H1 (cell line): ENCODE measurements at regions not wholly inside any gene's neighbourhood (a gene's known extent, or its start where the extent isn't known, plus 50 kb on each side); places are given as distances from the start of the nearest gene placed in this dataset.

Experiments used
- CTCF ChIA-PET: fragments of 300-600 bp; sonication (Branson Sonifier 250); formaldehyde crosslinking; loops from one replicate; lab custom pipeline; 2021; ENCODE audit not compliant: partially characterized antibody; lab: Charles Lee
- POLR2A ChIA-PET: fragments of 300-600 bp; sonication (Branson Sonifier 250); formaldehyde crosslinking; loops from one replicate; lab custom pipeline; 2021; ENCODE audit warnings: inconsistent platforms; ENCODE audit not compliant: partially characterized antibody; lab: Charles Lee
- DNase-seq, 2 experiments: peaks; one replicate each; pipeline versions ENCODE4 v3.0.0 to v3.0.0-alpha.2; 2010 to 2022; ENCODE audit warnings: low spot score in 2 of 2, low read depth in 1 of 2, mixed read lengths in 1 of 2
- FAIRE-seq: peaks from 2 replicates; lab custom pipeline; 2011; peaks lifted over from hg19 to GRCh38; lab: Jason Lieb, UNC
- H2AFZ ChIP-seq: 2 replicates; pipeline ENCODE4 v1.8.1; 2012; ENCODE audit warnings: low read length, inconsistent platforms
- H2AK5ac ChIP-seq: 2 replicates; pipeline ENCODE4 v1.6.1; 2013; ENCODE audit warnings: low read depth, low read length
- H2BK120ac ChIP-seq: replicated peaks from 2 replicates; pipeline ENCODE3; 2013; ENCODE audit warnings: low read depth, low read length, inconsistent platforms
- H2BK12ac ChIP-seq: 2 replicates; pipeline ENCODE4 v1.6.1; 2013; ENCODE audit warnings: low read depth, low read length
- H2BK15ac ChIP-seq: 2 replicates; pipeline ENCODE4 v1.6.1; 2013; ENCODE audit warnings: low read length
- H2BK20ac ChIP-seq: 2 replicates; pipeline ENCODE4 v1.6.1; 2013; ENCODE audit warnings: low read length
- H2BK5ac ChIP-seq: 2 replicates; pipeline ENCODE4 v1.6.1; 2013; ENCODE audit warnings: low read depth, low read length
- H3K14ac ChIP-seq: 2 replicates; pipeline ENCODE4 v1.6.1; 2013; ENCODE audit warnings: inconsistent platforms; ENCODE audit not compliant: insufficient read length
- H3K18ac ChIP-seq: 2 replicates; pipeline ENCODE4 v1.6.1; 2013; ENCODE audit warnings: low read length; ENCODE audit errors: extremely low read depth
- H3K23ac ChIP-seq: 2 replicates; pipeline ENCODE4 v1.6.1; 2013; ENCODE audit warnings: inconsistent platforms; ENCODE audit not compliant: insufficient read length
- H3K23me2 ChIP-seq: 2 replicates; pipeline ENCODE4 v1.6.1; 2013; ENCODE audit warnings: low read depth, low read length
- H3K27ac ChIP-seq: 2 replicates; pipeline ENCODE4 v1.6.1; 2011; ENCODE audit warnings: low read depth, low read length, inconsistent platforms
- H3K27me3 ChIP-seq, 4 experiments: replicated peaks in 1 of 4; 1 replicate in 1 of 4; 2 replicates in 3 of 4; pipeline versions ENCODE4 v1.6.1 to v1.8.1; 2011 to 2013; ENCODE audit warnings: low read length in 3 of 4, mild to moderate bottlenecking in 3 of 4, inconsistent platforms in 2 of 4, mixed read lengths in 2 of 4, moderate library complexity in 1 of 4; ENCODE audit not compliant: control insufficient read depth in 3 of 4, insufficient read depth in 3 of 4; ENCODE audit errors: extremely low read depth in 1 of 4
- H3K36me3 ChIP-seq, 4 experiments: 2 replicates each; pipeline versions ENCODE4 v1.6.1 to v1.8.1; 2011 to 2013; ENCODE audit warnings: mild to moderate bottlenecking in 4 of 4, low read length in 3 of 4, moderate library complexity in 2 of 4, control low read depth in 1 of 4, inconsistent platforms in 1 of 4; ENCODE audit not compliant: insufficient read depth in 4 of 4, control insufficient read depth in 2 of 4
- H3K4ac ChIP-seq: replicated peaks from 2 replicates; pipeline ENCODE3; 2013; ENCODE audit warnings: low read length, low read depth, mixed read lengths, inconsistent platforms; ENCODE audit not compliant: insufficient read length
- H3K4me1 ChIP-seq, 4 experiments: replicated peaks in 1 of 4; 1 replicate in 1 of 4; 2 replicates in 3 of 4; pipeline versions ENCODE4 v1.6.1 to v1.8.1; 2011 to 2013; ENCODE audit warnings: low read length in 3 of 4, inconsistent platforms in 2 of 4, mixed read lengths in 1 of 4; ENCODE audit not compliant: insufficient read depth in 4 of 4, control insufficient read depth in 3 of 4
- H3K4me2 ChIP-seq, 2 experiments: 2 replicates each; pipeline versions ENCODE4 v1.6.1 to v1.8.1; 2011 to 2013; ENCODE audit warnings: low read depth in 2 of 2, low read length in 2 of 2, control low read depth in 1 of 2, inconsistent platforms in 1 of 2, mild to moderate bottlenecking in 1 of 2; ENCODE audit not compliant: insufficient read depth in 1 of 2
- H3K4me3 ChIP-seq, 4 experiments: fragments of 200-600, 300-600 bp in 1 of 4; sonication (generic), shearing (Covaris generic), sonication (Bioruptor Twin) in 1 of 4; 2 replicates each; pipeline versions ENCODE4 v1.5.1 to v1.8.1; 2011 to 2016; ENCODE audit warnings: low read length in 4 of 4, low read depth in 3 of 4, control low read depth in 2 of 4, inconsistent platforms in 2 of 4, mild to moderate bottlenecking in 2 of 4, mixed read lengths in 1 of 4, moderate library complexity in 1 of 4; ENCODE audit not compliant: insufficient read depth in 2 of 4; ENCODE audit errors: extremely low read depth in 1 of 4
- H3K56ac ChIP-seq: replicated peaks from 2 replicates; pipeline ENCODE3; 2013; ENCODE audit warnings: low read depth, mild to moderate bottlenecking, mixed read lengths, low read length, inconsistent platforms; ENCODE audit not compliant: insufficient read length
- H3K79me1 ChIP-seq: 2 replicates; pipeline ENCODE4 v1.6.1; 2013; ENCODE audit warnings: low read depth, low read length, control low read depth
- H3K79me2 ChIP-seq, 2 experiments: 2 replicates each; pipeline versions ENCODE4 v1.6.1 to v1.8.1; 2012 to 2013; ENCODE audit warnings: low read length in 2 of 2, mild to moderate bottlenecking in 2 of 2, inconsistent platforms in 1 of 2; ENCODE audit not compliant: insufficient read depth in 2 of 2, control insufficient read depth in 1 of 2
- H3K9ac ChIP-seq, 4 experiments: replicated peaks in 1 of 4; 1 replicate in 1 of 4; 2 replicates in 3 of 4; pipeline versions ENCODE4 v1.6.1 to v1.8.1; 2011 to 2013; ENCODE audit warnings: low read depth in 3 of 4, low read length in 3 of 4, control low read depth in 2 of 4, mild to moderate bottlenecking in 2 of 4, moderate library complexity in 2 of 4, inconsistent platforms in 1 of 4; ENCODE audit errors: extremely low read depth in 1 of 4
- H3K9me3 ChIP-seq, 2 experiments: 2 replicates each; pipeline versions ENCODE4 v1.6.1 to v1.8.1; 2012 to 2013; ENCODE audit warnings: mild to moderate bottlenecking in 2 of 2, moderate library complexity in 2 of 2, control low read depth in 1 of 2, inconsistent platforms in 1 of 2, low read depth in 1 of 2, low read length in 1 of 2, mixed read lengths in 1 of 2; ENCODE audit not compliant: insufficient read depth in 2 of 2
- H4K20me1 ChIP-seq, 2 experiments: replicated peaks in 1 of 2; 2 replicates each; pipeline versions ENCODE3 to v1.8.1; 2011 to 2013; ENCODE audit warnings: inconsistent platforms in 2 of 2, low read length in 2 of 2, mild to moderate bottlenecking in 1 of 2; ENCODE audit not compliant: insufficient read depth in 2 of 2, control insufficient read depth in 1 of 2
- H4K5ac ChIP-seq: 2 replicates; pipeline ENCODE4 v1.6.1; 2013; ENCODE audit warnings: low read length, low read depth, mixed read lengths, inconsistent platforms; ENCODE audit not compliant: insufficient read length
- H4K8ac ChIP-seq: 2 replicates; pipeline ENCODE4 v1.8.0; 2013; ENCODE audit warnings: mild to moderate bottlenecking, moderate library complexity, low read length, inconsistent platforms; ENCODE audit not compliant: insufficient read depth; ENCODE audit errors: extremely low read depth
- H4K91ac ChIP-seq: replicated peaks from 2 replicates; pipeline ENCODE3; 2013; ENCODE audit warnings: low read length, mixed read lengths, inconsistent platforms; ENCODE audit not compliant: insufficient read length
- ASH2L ChIP-seq: fragments of 200-600, 300-600 bp; sonication (generic); IDR thresholded peaks from one replicate; pipeline ENCODE4 v1.7.1; 2017; ENCODE audit warnings: low read length
- BRCA1 ChIP-seq: IDR thresholded peaks from 2 replicates; pipeline ENCODE4 v1.6.1; 2012; ENCODE audit warnings: low read depth, low read length, improper control_type of control experiment
- MAX ChIP-seq: IDR thresholded peaks from 2 replicates; pipeline ENCODE4 v1.6.1; 2012; ENCODE audit warnings: inconsistent platforms
- RBBP5 ChIP-seq: IDR thresholded peaks from 2 replicates; pipeline ENCODE4 v1.7.1; 2012; ENCODE audit warnings: low read depth, mild to moderate bottlenecking, inconsistent platforms, low read length, moderate library complexity, borderline replicate concordance
- SIX5 ChIP-seq: IDR thresholded peaks from 2 replicates; pipeline ENCODE4 v1.6.1; 2011; ENCODE audit warnings: mild to moderate bottlenecking, low read depth, low read length
- SP1 ChIP-seq: IDR thresholded peaks from 2 replicates; pipeline ENCODE4 v1.6.1; 2011; ENCODE audit warnings: low read depth, low read length
- SP4 ChIP-seq: IDR thresholded peaks from 2 replicates; pipeline ENCODE4 v1.6.1; 2012; ENCODE audit warnings: low read length, inconsistent platforms

GRCh38 chr15:61715082-61715481 is 345.2 kb downstream of the VPS13C start:
- H3K9me3 ChIP-seq: no peaks in the 10 kb centered on the region
- no peaks in the 10 kb centered on the region for H3K36me3 ChIP-seq
- no peak overlapping the region for H3K4ac ChIP-seq
- no peak overlapping the region for H3K9ac ChIP-seq
- H2BK20ac ChIP-seq: no peak overlapping the region
- no peak overlapping the region for H3K18ac ChIP-seq
- no peak overlapping the region for H3K56ac ChIP-seq
- DNase-seq (no peak), FAIRE-seq (no peak)
- no peak overlapping the region for H3K4me2 ChIP-seq
- H2AFZ ChIP-seq: no peak overlapping the region
- H3K79me1 ChIP-seq: no peaks in the 10 kb centered on the region
- no peak overlapping the region for H3K4me3 ChIP-seq
- no peak overlapping the region for H4K91ac ChIP-seq
- H4K8ac ChIP-seq: no peak overlapping the region
- H2BK15ac ChIP-seq: no peak overlapping the region
- ChIA-PET POLR2A (no interaction called here), CTCF (interaction anchor here (0.7 to 1.4 kb wide), 4 partner anchors 12 to 119 kb away, joined by 3 to 4 read pairs (median 4); no protein-coding TSS in a partner anchor)
- no peak overlapping the region for H2BK5ac ChIP-seq
- no peak overlapping the region for H3K14ac ChIP-seq
- no peaks in the 10 kb centered on the region; the same call in 1 of the 2 replicates for H3K23me2 ChIP-seq
- no peak overlapping the region for H2AK5ac ChIP-seq
- no peaks in the 10 kb centered on the region for H3K79me2 ChIP-seq
- H3K27ac ChIP-seq: no peak overlapping the region
- H3K23ac ChIP-seq: no peak overlapping the region
- no peak overlapping the region for H4K5ac ChIP-seq
- H2BK120ac ChIP-seq: no peak overlapping the region
- peaks cover 0 to 5% (median 2%) of the 10 kb centered on the region in 4 experiments; a peak in 2 of 7 replicates for H3K27me3 ChIP-seq
- TF ChIP-seq SIX5 (no peak), ASH2L (no peak), RBBP5 (no peak), SP4 (no peak), MAX (no peak), SP1 (no peak), BRCA1 (no peak)
- H2BK12ac ChIP-seq: no peak overlapping the region
- H4K20me1 ChIP-seq: peaks cover 0 to 2% of the 10 kb centered on the region in 2 experiments
- H3K4me1 ChIP-seq: no peaks in the 10 kb centered on the region
